Epithelial cell of esophagus (primary cell): ENCODE measurements at regions not wholly inside any gene's neighbourhood (a gene's known extent, or its start where the extent isn't known, plus 50 kb on each side); places are given as distances from the start of the nearest gene placed in this dataset.
A peak's percentile ranks its signal among the peaks of the same experiment; 100 is the strongest.
"Not testable (repeated sequence)": the region's sequence is repeated elsewhere in the genome, so short reads cannot be mapped to it uniquely, and the experiment has no call there.

Experiments used
- DNase-seq: peaks from one replicate; pipeline ENCODE4 v3.0.0; 2010; ENCODE audit warnings: low read depth
- H3K4me3 ChIP-seq: 2 replicates; pipeline ENCODE4 v1.5.1; 2011; ENCODE audit warnings: mild to moderate bottlenecking, low read length, control low read depth
- CTCF ChIP-seq: IDR thresholded peaks from 2 replicates; pipeline ENCODE4 v1.5.1; 2011; ENCODE audit warnings: low read depth, mild to moderate bottlenecking, low read length, control low read depth, inconsistent platforms; ENCODE audit not compliant: insufficient read depth; ENCODE audit errors: missing control alignments

GRCh38 chr3:139109271-139109670 lies 64.6 kb upstream of the PRR23C start:
- TF ChIP-seq CTCF, result no peak
- DNase-seq, result no peak

GRCh38 chr3:139110072-139110830 lies 65.6 kb upstream of the PRR23C start:
- no peak for TF ChIP-seq CTCF
- DNase-seq, result no peak
- H3K4me3 ChIP-seq, result no peak overlapping the region

More at GRCh38 chr3:139109271-139109670, 64.6 kb upstream of the PRR23C start:
- H3K4me3 ChIP-seq, result no peak overlapping the region

GRCh38 chr3:139110929-139111328 lies 66.2 kb upstream of the PRR23C start:
- not testable (repeated sequence) for DNase-seq, H3K4me3 ChIP-seq

GRCh38 chr3:139111392-139112229 lies 66.9 kb upstream of the PRR23C start:
- no peak overlapping the region for H3K4me3 ChIP-seq
- TF ChIP-seq CTCF, result peak; percentile 82
- peak; percentile 63 for DNase-seq

GRCh38 chr3:139112230-139112558 lies 67.5 kb upstream of the PRR23C start:
- no peak for TF ChIP-seq CTCF

GRCh38 chr3:139113231-139113992 lies 68.7 kb upstream of the PRR23C start:
- TF ChIP-seq CTCF, result no peak
- H3K4me3 ChIP-seq, result no peak overlapping the region
- DNase-seq, result no peak

More at GRCh38 chr3:139112230-139112558, 67.5 kb upstream of the PRR23C start:
- no peak overlapping the region for H3K4me3 ChIP-seq
- DNase-seq, result no peak

GRCh38 chr3:139113993-139114375 lies 69.3 kb upstream of the PRR23C start:
- no peak for DNase-seq

GRCh38 chr3:139116631-139117030 lies 71.9 kb upstream of the PRR23C start:
- H3K4me3 ChIP-seq, DNase-seq: not testable (repeated sequence)

More at GRCh38 chr3:139113993-139114375, 69.3 kb upstream of the PRR23C start:
- H3K4me3 ChIP-seq, result no peak overlapping the region
- TF ChIP-seq CTCF, result no peak
